Ammon's horn (tissue), 1 donor: ENCODE measurements at regions not wholly inside any gene's neighbourhood (a gene's known extent, or its start where the extent isn't known, plus 50 kb on each side); places are given as distances from the start of the nearest gene placed in this dataset.
A peak's percentile ranks its signal among the peaks of the same experiment; 100 is the strongest.

Experiments used
- DNase-seq: peaks from one replicate; pipeline ENCODE4 v3.0.0-alpha.2; 2016; ENCODE audit warnings: low spot score

- DNase-seq: peak; percentile 83
Observed at GRCh38 chr1:165073185-165074007, 283.1 kb downstream of the LMX1A start.

- DNase-seq: no peak
Observed at GRCh38 chr1:165070675-165071074, 285.8 kb downstream of the LMX1A start.

GRCh38 chr1:165069829-165070228, 286.7 kb downstream of the LMX1A start:
- DNase-seq: peak; percentile 88

GRCh38 chr1:165068741-165069140, 287.8 kb downstream of the LMX1A start:
- DNase-seq: peak; percentile 89

GRCh38 chr1:165067829-165068228, 288.7 kb downstream of the LMX1A start:
- DNase-seq: no peak

GRCh38 chr1:165063181-165063965, 293.1 kb downstream of the LMX1A start:
- no peak for DNase-seq

GRCh38 chr1:165062346-165062745, 294.2 kb downstream of the LMX1A start:
- DNase-seq: no peak

GRCh38 chr1:165060285-165060793, 296.2 kb downstream of the LMX1A start:
- no peak for DNase-seq

- DNase-seq: no peak
Observed at GRCh38 chr1:165057956-165058355, 298.6 kb downstream of the LMX1A start.

- no peak for DNase-seq
Observed at GRCh38 chr1:165056914-165057313, 299.6 kb downstream of the LMX1A start.

GRCh38 chr1:165055581-165055980, 300.9 kb downstream of the LMX1A start:
- DNase-seq: no peak

GRCh38 chr1:165054627-165055026, 301.9 kb downstream of the LMX1A start:
- no peak for DNase-seq

- no peak for DNase-seq
Observed at GRCh38 chr1:165053351-165053750, 303.2 kb downstream of the LMX1A start.

GRCh38 chr1:165052936-165053335, 303.6 kb downstream of the LMX1A start:
- no peak for DNase-seq

GRCh38 chr1:165052431-165052830, 304.1 kb downstream of the LMX1A start:
- no peak for DNase-seq

GRCh38 chr1:165050246-165050645, 306.3 kb downstream of the LMX1A start:
- no peak for DNase-seq

GRCh38 chr1:165047994-165048393, 308.5 kb downstream of the LMX1A start:
- no peak for DNase-seq

GRCh38 chr1:165045902-165046301, 310.6 kb downstream of the LMX1A start:
- DNase-seq: no peak

- DNase-seq: no peak
Observed at GRCh38 chr1:165040641-165041040, 315.9 kb downstream of the LMX1A start.

- no peak for DNase-seq
Observed at GRCh38 chr1:165039996-165040395, 316.5 kb downstream of the LMX1A start.

- DNase-seq: no peak
Observed at GRCh38 chr1:165036403-165036802, 320.1 kb downstream of the LMX1A start.

GRCh38 chr1:165034136-165034809, 322.2 kb downstream of the LMX1A start:
- no peak for DNase-seq
